PC-3 (cell line): ENCODE measurements at regions not wholly inside any gene's neighbourhood (a gene's known extent, or its start where the extent isn't known, plus 50 kb on each side); places are given as distances from the start of the nearest gene placed in this dataset.

Source experiments
- ATAC-seq: fragments of 200-7000 bp; cut with Tn5 transposase; 2 replicates; pipeline ENCODE4 v1.9.1; 2020; ENCODE audit warnings: mild to moderate bottlenecking, moderate library complexity
- BruUV-seq: library from RNA; stranded (reverse); fragments of 400-500 nt; replicated peaks from 2 replicates; lab custom pipeline; 2021; lab: Mats Ljungman, UMichigan
- CTCF ChIA-PET: fragments of 300-600 bp; sonication (Branson Sonifier 250); formaldehyde crosslinking; loops from one replicate; lab custom pipeline; 2022; ENCODE audit warnings: antibody characterized with exemption; lab: Charles Lee
- POLR2A ChIA-PET: fragments of 300-600 bp; sonication (Branson Sonifier 250); formaldehyde crosslinking; loops from one replicate; lab custom pipeline; 2022; ENCODE audit warnings: antibody characterized with exemption; ENCODE audit not compliant: unreplicated experiment; lab: Charles Lee
- DNase-seq: peaks from one replicate; pipeline ENCODE4 v3.0.0-alpha.2; 2015
- H2AFZ ChIP-seq: fragments of 300-600 bp; sonication (generic); 2 replicates; pipeline ENCODE4 v1.6.0; 2016; ENCODE audit warnings: antibody characterized with exemption, low read length
- H3F3A ChIP-seq: fragments of 300-600 bp; sonication (generic); one replicate; pipeline ENCODE4 v1.6.0; 2017; ENCODE audit warnings: antibody characterized with exemption, low read length, control low read depth, mild to moderate bottlenecking; ENCODE audit not compliant: unreplicated experiment
- H3K27ac ChIP-seq: fragments of 300-600 bp; sonication (generic); 2 replicates; pipeline ENCODE4 v1.5.1; 2016; ENCODE audit warnings: mild to moderate bottlenecking, low read length
- H3K27me3 ChIP-seq: fragments of 300-600 bp; sonication (generic); 2 replicates; pipeline ENCODE4 v1.6.1; 2016; ENCODE audit warnings: low read length, mixed read lengths
- H3K36me3 ChIP-seq: fragments of 300-600 bp; sonication (generic); 2 replicates; pipeline ENCODE4 v1.6.1; 2016; ENCODE audit warnings: low read depth, mixed run types, low read length, mixed read lengths
- H3K4me1 ChIP-seq: fragments of 300-600 bp; sonication (generic); 2 replicates; pipeline ENCODE4 v1.5.1; 2016; ENCODE audit warnings: low read length; ENCODE audit not compliant: insufficient read depth
- H3K4me2 ChIP-seq: fragments of 300-600 bp; sonication (generic); 2 replicates; pipeline ENCODE4 v1.6.0; 2016; ENCODE audit warnings: low read length
- H3K4me3 ChIP-seq: fragments of 300-600 bp; sonication (generic); 2 replicates; pipeline ENCODE4 v1.5.1; 2016; ENCODE audit warnings: mild to moderate bottlenecking, low read length, mixed read lengths
- H3K79me2 ChIP-seq: fragments of 300-600 bp; sonication (generic); 2 replicates; pipeline ENCODE4 v1.6.1; 2017; ENCODE audit warnings: low read length, mixed read lengths
- H3K9ac ChIP-seq: fragments of 300-600 bp; sonication (generic); 2 replicates; pipeline ENCODE4 v1.6.0; 2016; ENCODE audit warnings: mild to moderate bottlenecking, low read length
- H3K9me2 ChIP-seq: fragments of 300-600 bp; sonication (generic); replicated peaks from 2 replicates; pipeline ENCODE4 v1.6.1; 2016; ENCODE audit warnings: mixed run types, low read length, mixed read lengths
- H3K9me3 ChIP-seq: fragments of 300-600 bp; sonication (generic); 2 replicates; pipeline ENCODE4 v1.6.1; 2016; ENCODE audit warnings: low read length, mixed read lengths
- H4K20me1 ChIP-seq: fragments of 300-600 bp; sonication (generic); 2 replicates; pipeline ENCODE4 v1.6.1; 2016; ENCODE audit warnings: low read length, mixed read lengths
- CTCF ChIP-seq: fragments of 300-600 bp; sonication (generic); conservative IDR thresholded peaks from 2 replicates; pipeline ENCODE4 v1.5.1; 2017; ENCODE audit warnings: antibody characterized with exemption, low read depth, mild to moderate bottlenecking, low read length
- EZH2 ChIP-seq: fragments of 300-600 bp; sonication (generic); IDR thresholded peaks from one replicate; pipeline ENCODE4 v1.6.1; 2017; ENCODE audit warnings: antibody characterized with exemption, mild to moderate bottlenecking, low read length; ENCODE audit not compliant: unreplicated experiment
- EZH2phosphoT487 ChIP-seq: fragments of 300-600 bp; sonication (generic); IDR thresholded peaks from 2 replicates; pipeline ENCODE4 v1.6.1; 2018; ENCODE audit warnings: mild to moderate bottlenecking, antibody characterized with exemption, low read length, borderline replicate concordance
- intact Hi-C: fragments of 100-400 bp; cut with micrococcal nuclease; formaldehyde crosslinking; loops from 2 replicates; pipeline ENCODE4 v1.9.0; 2023

GRCh38 chr15:47961401-47962090 is 159.2 kb upstream of the SLC24A5 start:
- no TSS peak for BruUV-seq
- H3K4me3 ChIP-seq: no peak overlapping the region
- ChIA-PET CTCF (no interaction called here), POLR2A (no interaction called here)
- H3K4me1 ChIP-seq: peaks cover 18% of the 10 kb centered on the region
- intact Hi-C loops: no loop called here
- TF ChIP-seq CTCF (no peak), EZH2phosphoT487 (no peak), EZH2 (no peak)
- no peak overlapping the region for H3K9ac ChIP-seq
- no peaks in the 10 kb centered on the region for H4K20me1 ChIP-seq
- ATAC-seq: no peak
- no peaks in the 10 kb centered on the region for H3K9me2 ChIP-seq
- no peaks in the 10 kb centered on the region for H3K9me3 ChIP-seq
- peak; percentile 9 for DNase-seq
- no peaks in the 10 kb centered on the region for H3K36me3 ChIP-seq
- H2AFZ ChIP-seq: no peak overlapping the region
- no peaks in the 10 kb centered on the region for H3F3A ChIP-seq
- no peak overlapping the region for H3K4me2 ChIP-seq
- H3K79me2 ChIP-seq: no peaks in the 10 kb centered on the region
- H3K27ac ChIP-seq: no peak overlapping the region
- H3K27me3 ChIP-seq: no peaks in the 10 kb centered on the region

GRCh38 chr15:47963265-47963664 is 157.5 kb upstream of the SLC24A5 start:
- Histone ChIP-seq H3K4me1 (peaks cover 18% of the 10 kb centered on the region), H3K36me3 (no peaks in the 10 kb centered on the region), H4K20me1 (no peaks in the 10 kb centered on the region), H3K9ac (no peak overlapping the region), H3K79me2 (no peaks in the 10 kb centered on the region), H3K9me3 (no peaks in the 10 kb centered on the region), H3K9me2 (no peaks in the 10 kb centered on the region), H3K4me3 (no peak overlapping the region), H3F3A (no peaks in the 10 kb centered on the region), H3K27me3 (no peaks in the 10 kb centered on the region), H2AFZ (no peak overlapping the region), H3K4me2 (no peak overlapping the region), H3K27ac (no peak overlapping the region)
- intact Hi-C loops: no loop called here
- CTCF ChIA-PET: no interaction called here
- ATAC-seq: no peak
- TF ChIP-seq EZH2phosphoT487 (no peak), CTCF (no peak)
- DNase-seq: no peak
- no TSS peak for BruUV-seq
- POLR2A ChIA-PET: no interaction called here

GRCh38 chr15:47964229-47964628 is 156.6 kb upstream of the SLC24A5 start:
- H3K4me1 ChIP-seq: peaks cover 14% of the 10 kb centered on the region
- POLR2A ChIA-PET: no interaction called here
- H3K9ac ChIP-seq: no peak overlapping the region
- no peaks in the 10 kb centered on the region for H3K9me2 ChIP-seq
- BruUV-seq: no TSS peak
- H2AFZ ChIP-seq: no peak overlapping the region
- no peaks in the 10 kb centered on the region for H3K9me3 ChIP-seq
- DNase-seq (no peak), ATAC-seq (no peak)
- no peak overlapping the region for H3K4me3 ChIP-seq
- CTCF ChIA-PET: no interaction called here
- no peaks in the 10 kb centered on the region for H3K79me2 ChIP-seq
- intact Hi-C loops: no loop called here
- H3K27me3 ChIP-seq: no peaks in the 10 kb centered on the region
- H3K27ac ChIP-seq: no peak overlapping the region
- H3K36me3 ChIP-seq: no peaks in the 10 kb centered on the region
- TF ChIP-seq EZH2 (no peak), EZH2phosphoT487 (no peak), CTCF (no peak)
- no peak overlapping the region for H3K4me2 ChIP-seq
- H3F3A ChIP-seq: no peaks in the 10 kb centered on the region
- H4K20me1 ChIP-seq: no peaks in the 10 kb centered on the region
